H1 (cell line): ENCODE measurements at regions not wholly inside any gene's neighbourhood (a gene's known extent, or its start where the extent isn't known, plus 50 kb on each side); places are given as distances from the start of the nearest gene placed in this dataset.

Experiments used
- CTCF ChIA-PET: fragments of 300-600 bp; sonication (Branson Sonifier 250); formaldehyde crosslinking; loops from one replicate; lab custom pipeline; 2021; ENCODE audit not compliant: partially characterized antibody; lab: Charles Lee
- POLR2A ChIA-PET: fragments of 300-600 bp; sonication (Branson Sonifier 250); formaldehyde crosslinking; loops from one replicate; lab custom pipeline; 2021; ENCODE audit warnings: inconsistent platforms; ENCODE audit not compliant: partially characterized antibody; lab: Charles Lee
- DNase-seq, 2 experiments: peaks; one replicate each; pipeline versions ENCODE4 v3.0.0 to v3.0.0-alpha.2; 2010 to 2022; ENCODE audit warnings: low spot score in 2 of 2, low read depth in 1 of 2, mixed read lengths in 1 of 2
- FAIRE-seq: peaks from 2 replicates; lab custom pipeline; 2011; peaks lifted over from hg19 to GRCh38; lab: Jason Lieb, UNC
- H2AFZ ChIP-seq: 2 replicates; pipeline ENCODE4 v1.8.1; 2012; ENCODE audit warnings: low read length, inconsistent platforms
- H2AK5ac ChIP-seq: 2 replicates; pipeline ENCODE4 v1.6.1; 2013; ENCODE audit warnings: low read depth, low read length
- H2BK120ac ChIP-seq: replicated peaks from 2 replicates; pipeline ENCODE3; 2013; ENCODE audit warnings: low read depth, low read length, inconsistent platforms
- H2BK12ac ChIP-seq: 2 replicates; pipeline ENCODE4 v1.6.1; 2013; ENCODE audit warnings: low read depth, low read length
- H2BK15ac ChIP-seq: 2 replicates; pipeline ENCODE4 v1.6.1; 2013; ENCODE audit warnings: low read length
- H2BK20ac ChIP-seq: 2 replicates; pipeline ENCODE4 v1.6.1; 2013; ENCODE audit warnings: low read length
- H2BK5ac ChIP-seq: 2 replicates; pipeline ENCODE4 v1.6.1; 2013; ENCODE audit warnings: low read depth, low read length
- H3K14ac ChIP-seq: 2 replicates; pipeline ENCODE4 v1.6.1; 2013; ENCODE audit warnings: inconsistent platforms; ENCODE audit not compliant: insufficient read length
- H3K18ac ChIP-seq: 2 replicates; pipeline ENCODE4 v1.6.1; 2013; ENCODE audit warnings: low read length; ENCODE audit errors: extremely low read depth
- H3K23ac ChIP-seq: 2 replicates; pipeline ENCODE4 v1.6.1; 2013; ENCODE audit warnings: inconsistent platforms; ENCODE audit not compliant: insufficient read length
- H3K23me2 ChIP-seq: 2 replicates; pipeline ENCODE4 v1.6.1; 2013; ENCODE audit warnings: low read depth, low read length
- H3K27ac ChIP-seq: 2 replicates; pipeline ENCODE4 v1.6.1; 2011; ENCODE audit warnings: low read depth, low read length, inconsistent platforms
- H3K27me3 ChIP-seq, 4 experiments: replicated peaks in 1 of 4; 1 replicate in 1 of 4; 2 replicates in 3 of 4; pipeline versions ENCODE4 v1.6.1 to v1.8.1; 2011 to 2013; ENCODE audit warnings: low read length in 3 of 4, mild to moderate bottlenecking in 3 of 4, inconsistent platforms in 2 of 4, mixed read lengths in 2 of 4, moderate library complexity in 1 of 4; ENCODE audit not compliant: control insufficient read depth in 3 of 4, insufficient read depth in 3 of 4; ENCODE audit errors: extremely low read depth in 1 of 4
- H3K36me3 ChIP-seq, 4 experiments: 2 replicates each; pipeline versions ENCODE4 v1.6.1 to v1.8.1; 2011 to 2013; ENCODE audit warnings: mild to moderate bottlenecking in 4 of 4, low read length in 3 of 4, moderate library complexity in 2 of 4, control low read depth in 1 of 4, inconsistent platforms in 1 of 4; ENCODE audit not compliant: insufficient read depth in 4 of 4, control insufficient read depth in 2 of 4
- H3K4ac ChIP-seq: replicated peaks from 2 replicates; pipeline ENCODE3; 2013; ENCODE audit warnings: low read length, low read depth, mixed read lengths, inconsistent platforms; ENCODE audit not compliant: insufficient read length
- H3K4me1 ChIP-seq, 4 experiments: replicated peaks in 1 of 4; 1 replicate in 1 of 4; 2 replicates in 3 of 4; pipeline versions ENCODE4 v1.6.1 to v1.8.1; 2011 to 2013; ENCODE audit warnings: low read length in 3 of 4, inconsistent platforms in 2 of 4, mixed read lengths in 1 of 4; ENCODE audit not compliant: insufficient read depth in 4 of 4, control insufficient read depth in 3 of 4
- H3K4me2 ChIP-seq, 2 experiments: 2 replicates each; pipeline versions ENCODE4 v1.6.1 to v1.8.1; 2011 to 2013; ENCODE audit warnings: low read depth in 2 of 2, low read length in 2 of 2, control low read depth in 1 of 2, inconsistent platforms in 1 of 2, mild to moderate bottlenecking in 1 of 2; ENCODE audit not compliant: insufficient read depth in 1 of 2
- H3K4me3 ChIP-seq, 4 experiments: fragments of 200-600, 300-600 bp in 1 of 4; sonication (generic), shearing (Covaris generic), sonication (Bioruptor Twin) in 1 of 4; 2 replicates each; pipeline versions ENCODE4 v1.5.1 to v1.8.1; 2011 to 2016; ENCODE audit warnings: low read length in 4 of 4, low read depth in 3 of 4, control low read depth in 2 of 4, inconsistent platforms in 2 of 4, mild to moderate bottlenecking in 2 of 4, mixed read lengths in 1 of 4, moderate library complexity in 1 of 4; ENCODE audit not compliant: insufficient read depth in 2 of 4; ENCODE audit errors: extremely low read depth in 1 of 4
- H3K56ac ChIP-seq: replicated peaks from 2 replicates; pipeline ENCODE3; 2013; ENCODE audit warnings: low read depth, mild to moderate bottlenecking, mixed read lengths, low read length, inconsistent platforms; ENCODE audit not compliant: insufficient read length
- H3K79me1 ChIP-seq: 2 replicates; pipeline ENCODE4 v1.6.1; 2013; ENCODE audit warnings: low read depth, low read length, control low read depth
- H3K79me2 ChIP-seq, 2 experiments: 2 replicates each; pipeline versions ENCODE4 v1.6.1 to v1.8.1; 2012 to 2013; ENCODE audit warnings: low read length in 2 of 2, mild to moderate bottlenecking in 2 of 2, inconsistent platforms in 1 of 2; ENCODE audit not compliant: insufficient read depth in 2 of 2, control insufficient read depth in 1 of 2
- H3K9ac ChIP-seq, 4 experiments: replicated peaks in 1 of 4; 1 replicate in 1 of 4; 2 replicates in 3 of 4; pipeline versions ENCODE4 v1.6.1 to v1.8.1; 2011 to 2013; ENCODE audit warnings: low read depth in 3 of 4, low read length in 3 of 4, control low read depth in 2 of 4, mild to moderate bottlenecking in 2 of 4, moderate library complexity in 2 of 4, inconsistent platforms in 1 of 4; ENCODE audit errors: extremely low read depth in 1 of 4
- H3K9me3 ChIP-seq, 2 experiments: 2 replicates each; pipeline versions ENCODE4 v1.6.1 to v1.8.1; 2012 to 2013; ENCODE audit warnings: mild to moderate bottlenecking in 2 of 2, moderate library complexity in 2 of 2, control low read depth in 1 of 2, inconsistent platforms in 1 of 2, low read depth in 1 of 2, low read length in 1 of 2, mixed read lengths in 1 of 2; ENCODE audit not compliant: insufficient read depth in 2 of 2
- H4K20me1 ChIP-seq, 2 experiments: replicated peaks in 1 of 2; 2 replicates each; pipeline versions ENCODE3 to v1.8.1; 2011 to 2013; ENCODE audit warnings: inconsistent platforms in 2 of 2, low read length in 2 of 2, mild to moderate bottlenecking in 1 of 2; ENCODE audit not compliant: insufficient read depth in 2 of 2, control insufficient read depth in 1 of 2
- H4K5ac ChIP-seq: 2 replicates; pipeline ENCODE4 v1.6.1; 2013; ENCODE audit warnings: low read length, low read depth, mixed read lengths, inconsistent platforms; ENCODE audit not compliant: insufficient read length
- H4K8ac ChIP-seq: 2 replicates; pipeline ENCODE4 v1.8.0; 2013; ENCODE audit warnings: mild to moderate bottlenecking, moderate library complexity, low read length, inconsistent platforms; ENCODE audit not compliant: insufficient read depth; ENCODE audit errors: extremely low read depth
- H4K91ac ChIP-seq: replicated peaks from 2 replicates; pipeline ENCODE3; 2013; ENCODE audit warnings: low read length, mixed read lengths, inconsistent platforms; ENCODE audit not compliant: insufficient read length
- EZH2 ChIP-seq: fragments of 200-600 bp; sonication (generic); IDR thresholded peaks from 2 replicates; pipeline ENCODE4 v1.7.1; 2012; ENCODE audit warnings: low read depth, mild to moderate bottlenecking, moderate library complexity, low read length, inconsistent platforms; ENCODE audit not compliant: severe bottlenecking
- POLR2AphosphoS5 ChIP-seq: IDR thresholded peaks from 2 replicates; pipeline ENCODE4 v1.6.1; 2011; ENCODE audit warnings: low read depth, low read length
- WGBS, 2 experiments: shearing (Covaris generic) in 1 of 2; methylation state at CpG; one replicate each; pipeline versions ENCODE4 v1.1.6 to v1.1.7; 2013 to 2015; ENCODE audit warnings: low lambda C conversion rate in 2 of 2, mixed read lengths in 2 of 2, inconsistent platforms in 1 of 2, low coverage in 1 of 2, missing lambda C conversion rate in 1 of 2; ENCODE audit not compliant: insufficient replicate concordance in 2 of 2, insufficient coverage in 1 of 2, insufficient read length in 1 of 2; ENCODE audit errors: extremely low coverage in 1 of 2, missing lambda C conversion rate in 1 of 2; 5-methylcytosine and 5-hydroxymethylcytosine counted together
- TF ChIP-seq, protein P1 (sequence below): IDR thresholded peaks from 2 replicates; pipeline ENCODE4 v1.6.1; 2012; ENCODE audit warnings: inconsistent platforms

DNA sequence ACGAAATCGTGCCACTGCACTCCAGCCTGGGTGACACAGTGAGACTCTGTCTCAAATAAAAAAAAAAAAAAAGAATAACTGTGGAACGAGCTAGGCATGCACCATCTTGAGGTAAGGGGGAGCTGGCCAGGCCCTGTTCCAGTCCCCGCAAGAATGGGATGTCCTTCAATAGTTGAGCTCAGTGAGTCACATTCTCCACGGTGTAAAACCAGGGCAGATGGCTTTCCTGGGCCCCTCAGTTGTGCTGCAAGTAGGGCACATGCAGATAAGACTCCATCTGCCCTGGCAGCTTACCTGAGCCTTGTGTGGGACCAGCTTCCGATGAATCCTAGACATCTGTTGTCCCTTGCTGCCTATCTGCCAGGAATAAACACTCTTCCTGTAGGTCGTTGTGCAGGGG, 312.1 kb downstream of the VRK1 start:
- Histone ChIP-seq H3K4me1 (no peaks in the 10 kb centered on the region), H3K79me1 (no peaks in the 10 kb centered on the region), H2BK20ac (no peak overlapping the region), H4K8ac (no peak overlapping the region), H3K27ac (no peak overlapping the region), H2BK5ac (no peak overlapping the region), H3K23me2 (no peaks in the 10 kb centered on the region), H3K9me3 (no peaks in the 10 kb centered on the region), H3K79me2 (no peaks in the 10 kb centered on the region), H4K20me1 (no peaks in the 10 kb centered on the region), H3K4me2 (no peak overlapping the region), H3K4ac (no peak overlapping the region), H2AK5ac (no peak overlapping the region), H3K18ac (no peak overlapping the region), H4K91ac (no peak overlapping the region), H3K4me3 (no peak overlapping the region), H3K56ac (no peak overlapping the region), H3K36me3 (no peaks in the 10 kb centered on the region), H2BK12ac (no peak overlapping the region), H4K5ac (no peak overlapping the region), H3K27me3 (no peaks in the 10 kb centered on the region; a peak in 1 of 7 replicates), H2BK15ac (no peak overlapping the region), H3K14ac (no peak overlapping the region), H2AFZ (no peak overlapping the region), H2BK120ac (no peak overlapping the region), H3K9ac (no peak overlapping the region), H3K23ac (no peak overlapping the region)
- ChIA-PET CTCF (interaction anchor here (0.7 to 1.5 kb wide), 3 partner anchors 9 to 208 kb away, joined by 3 read pairs; no protein-coding TSS in a partner anchor), POLR2A (no interaction called here)
- no peak for DNase-seq
- no peak for FAIRE-seq
- TF ChIP-seq EZH2, result no peak
- TF ChIP-seq POLR2AphosphoS5, result no peak
- TF ChIP-seq, protein P1, sequence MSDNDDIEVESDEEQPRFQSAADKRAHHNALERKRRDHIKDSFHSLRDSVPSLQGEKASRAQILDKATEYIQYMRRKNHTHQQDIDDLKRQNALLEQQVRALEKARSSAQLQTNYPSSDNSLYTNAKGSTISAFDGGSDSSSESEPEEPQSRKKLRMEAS, result no peak
- WGBS, 2 experiments, result 86% methylated on average over 7 of the region's 7 CpGs; no CpG with 5 or more reads in 1 of the 2 experiments
